AG10803 (cell line): ENCODE measurements at regions not wholly inside any gene's neighbourhood (a gene's known extent, or its start where the extent isn't known, plus 50 kb on each side); places are given as distances from the start of the nearest gene placed in this dataset.

Experiments used
- DNase-seq: peaks from one replicate; pipeline ENCODE4 v3.0.0; 2010; ENCODE audit warnings: low read depth
- H3K4me3 ChIP-seq: 2 replicates; pipeline ENCODE4 v1.5.1; 2011; ENCODE audit warnings: mild to moderate bottlenecking, low read length, control low read depth
- TF ChIP-seq, protein P1 (sequence below): conservative IDR thresholded peaks from 2 replicates; pipeline ENCODE4 v1.5.1; 2011; ENCODE audit warnings: mild to moderate bottlenecking, low read length, control low read depth, inconsistent platforms

DNA sequence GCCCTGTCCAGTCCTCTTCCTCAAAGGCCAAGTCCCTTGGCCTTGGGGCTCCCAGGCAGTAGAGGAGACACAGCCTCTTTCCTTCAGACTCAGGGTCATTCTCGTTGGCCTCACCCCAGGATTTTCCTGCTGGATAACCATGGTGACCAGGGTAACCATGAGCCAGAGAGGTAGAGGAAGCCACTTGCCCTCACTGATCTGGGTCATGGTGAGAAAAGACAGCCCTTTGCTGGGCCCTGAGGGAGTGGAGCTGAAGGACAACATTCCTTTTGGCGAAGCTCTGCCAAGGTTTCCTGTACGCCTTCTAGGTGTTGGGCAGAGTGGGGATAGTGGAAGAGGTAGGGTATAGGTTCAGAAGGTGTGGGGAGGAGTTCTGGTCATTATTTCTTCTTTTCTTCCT, 53.1 kb upstream of the WNT4 start:
- no peak for DNase-seq
- TF ChIP-seq, protein P1, sequence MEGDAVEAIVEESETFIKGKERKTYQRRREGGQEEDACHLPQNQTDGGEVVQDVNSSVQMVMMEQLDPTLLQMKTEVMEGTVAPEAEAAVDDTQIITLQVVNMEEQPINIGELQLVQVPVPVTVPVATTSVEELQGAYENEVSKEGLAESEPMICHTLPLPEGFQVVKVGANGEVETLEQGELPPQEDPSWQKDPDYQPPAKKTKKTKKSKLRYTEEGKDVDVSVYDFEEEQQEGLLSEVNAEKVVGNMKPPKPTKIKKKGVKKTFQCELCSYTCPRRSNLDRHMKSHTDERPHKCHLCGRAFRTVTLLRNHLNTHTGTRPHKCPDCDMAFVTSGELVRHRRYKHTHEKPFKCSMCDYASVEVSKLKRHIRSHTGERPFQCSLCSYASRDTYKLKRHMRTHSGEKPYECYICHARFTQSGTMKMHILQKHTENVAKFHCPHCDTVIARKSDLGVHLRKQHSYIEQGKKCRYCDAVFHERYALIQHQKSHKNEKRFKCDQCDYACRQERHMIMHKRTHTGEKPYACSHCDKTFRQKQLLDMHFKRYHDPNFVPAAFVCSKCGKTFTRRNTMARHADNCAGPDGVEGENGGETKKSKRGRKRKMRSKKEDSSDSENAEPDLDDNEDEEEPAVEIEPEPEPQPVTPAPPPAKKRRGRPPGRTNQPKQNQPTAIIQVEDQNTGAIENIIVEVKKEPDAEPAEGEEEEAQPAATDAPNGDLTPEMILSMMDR = no peak
- no peak overlapping the region for H3K4me3 ChIP-seq

- DNase-seq = no peak
- TF ChIP-seq, protein P1 = no peak
- no peak overlapping the region for H3K4me3 ChIP-seq
Measured at GRCh38 chr1:22196641-22197040, 53.7 kb upstream of the WNT4 start.

GRCh38 chr1:22197644-22198043, 54.7 kb upstream of the WNT4 start:
- DNase-seq = no peak
- TF ChIP-seq, protein P1 = no peak
- H3K4me3 ChIP-seq = no peak overlapping the region

DNA sequence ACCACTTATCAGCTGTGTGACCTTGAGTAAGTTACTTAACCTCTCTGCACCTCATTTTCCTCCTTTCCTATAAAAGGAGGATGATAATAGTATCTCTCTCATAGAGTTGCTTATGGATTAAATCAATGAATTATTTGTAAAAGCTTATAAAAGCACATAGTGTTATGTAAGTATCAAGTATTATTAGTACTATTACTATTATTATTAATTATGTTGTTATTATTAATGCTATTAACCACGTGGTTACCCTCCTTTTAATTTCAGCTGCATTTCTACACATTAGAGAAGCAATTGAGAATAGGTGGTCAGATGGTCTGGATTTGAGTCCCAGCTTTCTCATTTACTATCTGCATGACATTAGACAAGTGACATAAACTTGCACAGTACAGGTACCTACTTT, 58.1 kb upstream of the WNT4 start:
- no peak overlapping the region for H3K4me3 ChIP-seq
- TF ChIP-seq, protein P1 = no peak
- no peak for DNase-seq

DNA sequence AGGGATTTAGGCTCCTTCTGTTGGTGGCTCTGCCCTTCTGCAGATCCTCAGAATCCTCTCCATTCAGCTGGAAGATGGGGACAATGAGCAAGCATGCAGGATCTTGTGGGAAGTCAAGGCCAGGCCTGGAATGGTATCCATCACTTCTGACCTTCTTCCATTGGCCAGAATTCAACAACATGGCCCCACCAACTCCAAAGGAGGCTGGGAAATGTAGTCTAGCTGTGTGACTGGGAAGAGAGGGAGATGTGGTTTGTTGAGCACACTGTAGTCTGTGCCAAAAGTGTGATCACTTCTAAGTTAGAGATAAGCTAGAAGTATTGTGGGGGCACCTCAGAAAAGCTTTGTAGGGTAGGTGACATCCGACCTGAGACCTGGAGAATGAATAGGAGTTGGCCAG, 60.4 kb upstream of the WNT4 start:
- H3K4me3 ChIP-seq = no peak overlapping the region
- TF ChIP-seq, protein P1 = no peak
- DNase-seq = no peak

- H3K4me3 ChIP-seq = no peak overlapping the region
- TF ChIP-seq, protein P1 = no peak
- DNase-seq = no peak
Measured at GRCh38 chr1:22204057-22204840, 61.4 kb upstream of the WNT4 start.
